Activated CD4-positive, alpha-beta T cell treated with anti-CD3 and anti-CD28 coated beads, Interleukin-10, Interleukin-2, amounts not matched to agents 100 ng/mL and 50 ng/mL, durations not matched to agents 16 hours and 8 hours (primary cell): ENCODE measurements at regions not wholly inside any gene's neighbourhood (a gene's known extent, or its start where the extent isn't known, plus 50 kb on each side); places are given as distances from the start of the nearest gene placed in this dataset.

Experiments used
- DNase-seq: peaks from one replicate; pipeline ENCODE4 v3.0.0-alpha.2; 2020

DNA sequence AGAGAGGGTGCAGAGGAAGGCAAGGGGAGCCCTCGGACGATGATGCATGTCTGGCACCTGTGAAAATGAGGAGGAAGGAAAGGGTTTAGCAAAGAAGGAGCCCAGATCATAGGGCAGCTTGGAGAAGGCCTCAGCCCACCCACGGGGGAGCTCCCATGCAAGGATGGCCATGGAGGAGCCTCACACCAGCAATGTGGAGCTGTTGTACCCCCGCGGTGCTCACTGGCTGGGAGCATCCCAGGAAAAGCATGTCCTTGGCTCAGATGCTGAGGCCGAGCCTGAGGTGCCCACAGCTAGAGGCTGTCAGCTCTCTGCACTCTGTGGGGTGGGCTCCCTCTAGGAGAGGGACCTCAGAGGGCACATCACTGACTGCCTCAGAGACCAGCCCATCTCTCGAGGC lies 622.6 kb downstream of the AACS start:
- DNase-seq: no peak

GRCh38 chr12:125688223-125688622 lies 623.0 kb downstream of the AACS start:
- no peak for DNase-seq

DNA sequence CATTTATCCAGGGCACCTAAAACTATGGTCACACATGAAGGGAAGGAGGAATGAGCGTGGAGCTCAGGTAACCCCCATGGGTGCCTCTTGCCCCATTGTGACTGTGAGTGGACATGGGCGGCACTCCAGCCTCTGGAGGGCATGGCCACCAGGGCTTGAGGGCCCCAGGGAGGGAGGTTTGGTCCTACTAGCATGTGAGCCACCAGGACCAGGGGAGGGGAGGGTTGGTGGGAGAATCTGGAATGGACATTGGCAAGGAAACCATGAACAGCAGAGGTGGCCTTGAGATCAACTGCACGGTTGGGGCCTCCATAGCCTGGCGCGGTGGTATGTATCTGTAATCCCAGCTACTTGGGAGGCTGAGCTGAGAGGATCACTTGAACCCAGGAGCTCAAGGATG lies 623.6 kb downstream of the AACS start:
- no peak for DNase-seq

DNA sequence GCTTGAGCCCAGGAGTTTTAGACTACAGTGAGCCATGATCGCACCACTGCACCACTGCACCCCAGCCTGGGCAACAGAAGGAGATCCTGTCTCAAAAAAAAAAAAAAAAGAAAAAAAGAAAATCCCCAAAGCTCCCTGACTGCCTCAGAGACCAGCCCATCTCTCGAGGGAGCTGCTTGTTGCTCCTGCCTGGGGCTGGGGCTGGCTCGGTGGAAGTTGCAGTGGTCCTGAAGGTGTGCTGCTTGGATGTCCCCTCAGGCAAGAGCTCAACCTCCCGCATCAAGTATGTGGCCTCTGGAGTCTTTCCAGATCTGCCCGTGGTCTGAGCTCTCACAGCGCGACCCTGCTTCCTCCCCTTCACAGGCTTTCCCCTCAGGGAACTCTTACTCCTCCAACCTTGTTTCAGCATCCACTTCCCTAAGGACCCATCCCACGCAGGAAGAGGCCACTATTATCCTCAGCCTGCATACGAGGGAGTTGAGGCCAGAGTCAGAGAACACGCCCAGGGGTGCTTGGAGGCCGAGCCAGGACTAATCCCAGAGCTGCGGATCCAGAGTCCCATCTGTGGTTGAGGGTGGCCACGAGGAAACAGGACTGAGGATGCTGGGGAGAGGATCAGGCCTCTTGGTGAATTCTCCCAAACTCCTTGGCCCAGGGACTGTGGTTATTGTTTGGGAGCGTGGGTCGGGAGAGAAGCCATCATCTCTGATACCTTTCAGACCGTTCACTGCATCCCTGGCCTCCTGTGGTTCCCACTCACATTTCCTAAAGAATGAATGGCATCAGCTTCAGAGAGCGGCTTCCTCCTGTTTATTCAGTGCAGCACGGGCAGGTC lies 624.6 kb downstream of the AACS start:
- DNase-seq: no peak

DNA sequence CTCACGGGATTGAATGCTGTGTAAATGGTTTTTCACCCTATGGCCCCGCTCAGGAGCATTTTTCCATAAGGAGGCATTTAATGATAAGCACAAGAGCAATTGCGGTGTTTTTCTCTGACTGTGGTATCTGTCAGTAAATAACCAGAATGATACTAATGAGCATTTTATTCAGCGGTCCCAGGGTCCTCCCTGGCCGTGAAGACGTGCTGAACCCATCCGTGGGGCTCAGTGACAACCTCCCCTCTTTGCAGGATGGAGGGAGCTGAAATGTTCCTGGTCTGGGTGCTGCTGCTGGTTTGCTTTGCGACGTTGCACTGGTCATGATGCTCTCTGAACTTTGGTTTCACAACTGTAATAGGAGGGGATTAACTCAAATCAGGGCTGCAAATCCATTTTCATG lies 625.6 kb downstream of the AACS start:
- DNase-seq: no peak

DNA sequence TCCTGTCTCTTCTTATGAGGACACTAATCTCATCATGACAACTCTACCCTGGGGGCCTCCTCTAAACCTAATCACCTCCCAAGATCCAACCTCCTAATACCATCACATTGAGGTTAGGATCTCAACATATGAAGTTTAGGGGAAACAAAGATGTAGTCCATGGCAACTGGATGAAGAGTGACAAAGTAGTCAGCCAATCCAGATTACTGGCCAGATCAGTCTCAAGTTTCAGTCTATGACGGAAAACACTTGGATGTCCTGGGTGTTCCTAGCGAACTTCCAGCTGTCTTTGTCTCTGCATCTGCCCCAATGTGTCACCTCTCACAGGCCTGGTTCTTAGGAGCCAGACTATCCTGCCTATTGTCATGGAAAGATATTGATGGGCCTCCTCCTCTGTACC lies 630.8 kb downstream of the AACS start:
- DNase-seq: no peak

DNA sequence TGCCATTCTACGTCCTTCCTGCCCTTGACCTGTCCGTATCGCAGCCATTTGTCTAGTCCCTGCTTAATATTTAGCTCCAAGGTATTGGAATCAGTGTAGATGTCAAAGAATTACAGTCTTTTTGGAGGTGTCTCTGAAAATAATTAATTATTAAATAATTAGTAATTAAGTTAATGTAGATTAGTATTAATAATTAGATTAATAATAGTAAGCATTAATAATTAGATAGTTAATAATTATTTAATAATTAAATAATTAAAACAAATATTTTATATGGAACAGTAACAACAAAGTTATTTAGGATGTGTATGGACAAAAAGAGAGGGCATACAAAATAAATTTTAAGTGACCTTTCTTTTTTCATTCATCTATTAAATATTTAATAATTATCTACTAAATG lies 639.6 kb downstream of the AACS start:
- DNase-seq: no peak

- no peak for DNase-seq
These were observed 655.7 kb downstream of the AACS start for GRCh38 chr12:125720961-125721360.

- peak; percentile 2 for DNase-seq
These were observed 668.9 kb downstream of the AACS start for GRCh38 chr12:125734137-125734536.

- no peak for DNase-seq
These were observed 673.0 kb downstream of the AACS start for GRCh38 chr12:125738211-125738610.

DNA sequence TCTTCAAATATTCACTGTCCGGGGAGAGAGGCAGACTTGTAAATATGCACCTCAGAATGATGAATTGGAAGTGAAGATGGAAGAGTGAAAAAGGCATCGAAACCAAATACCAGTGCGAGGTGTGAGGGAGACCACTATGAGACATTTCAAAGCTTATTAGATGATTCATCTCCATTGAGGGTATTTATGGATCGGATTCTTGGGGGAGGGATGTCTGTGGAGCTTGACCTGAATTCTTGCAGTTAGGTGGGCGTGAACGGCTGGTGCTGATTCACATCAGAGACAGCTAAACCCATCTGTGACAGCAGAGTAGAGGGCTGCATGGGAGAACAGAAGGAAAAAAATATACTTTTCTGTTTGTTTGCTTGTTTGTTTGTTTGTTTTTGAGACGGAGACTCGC lies 677.2 kb downstream of the AACS start:
- no peak for DNase-seq

DNA sequence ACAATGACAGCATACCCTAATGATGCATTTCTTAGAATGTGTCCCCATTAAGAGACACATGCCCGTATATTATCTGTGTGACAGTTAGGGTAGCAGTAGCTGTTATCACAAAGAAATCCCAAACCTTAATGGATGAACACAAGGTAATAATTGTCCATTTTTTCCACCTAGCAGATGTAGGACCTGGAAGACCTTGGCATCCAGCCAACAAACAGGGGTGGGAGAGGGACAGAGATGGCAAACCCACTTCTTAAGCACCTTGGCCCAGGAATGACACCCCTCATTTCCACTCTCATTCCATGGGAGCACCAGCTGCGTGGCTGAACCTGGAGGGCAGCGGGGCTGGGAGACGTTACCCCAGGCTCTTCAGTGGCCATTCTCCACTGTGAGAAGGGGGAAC lies 679.0 kb downstream of the AACS start:
- DNase-seq: no peak

- DNase-seq: no peak
These were observed 690.3 kb downstream of the AACS start for GRCh38 chr12:125755512-125755911.

GRCh38 chr12:125766091-125766490 lies 700.9 kb downstream of the AACS start:
- DNase-seq: no peak

DNA sequence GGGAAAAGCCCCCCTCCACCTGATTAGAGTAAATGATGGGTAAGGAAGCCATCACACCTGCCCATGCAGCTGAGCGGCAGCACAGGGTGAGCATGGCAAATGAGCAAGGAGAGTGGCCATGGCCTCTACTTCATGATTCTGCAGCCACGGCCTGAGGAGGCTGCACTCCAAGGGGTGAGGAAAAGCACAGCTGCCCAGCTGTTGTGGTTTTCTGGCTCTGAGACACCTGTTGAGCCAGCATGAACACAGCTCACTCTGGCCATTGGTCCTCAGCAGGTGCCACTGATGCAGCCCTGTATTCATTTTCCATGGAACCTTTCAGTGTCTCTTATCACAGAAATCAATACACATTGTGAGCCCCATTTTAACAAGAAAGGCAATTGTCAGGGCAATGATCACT lies 707.2 kb downstream of the AACS start:
- DNase-seq: no peak

DNA sequence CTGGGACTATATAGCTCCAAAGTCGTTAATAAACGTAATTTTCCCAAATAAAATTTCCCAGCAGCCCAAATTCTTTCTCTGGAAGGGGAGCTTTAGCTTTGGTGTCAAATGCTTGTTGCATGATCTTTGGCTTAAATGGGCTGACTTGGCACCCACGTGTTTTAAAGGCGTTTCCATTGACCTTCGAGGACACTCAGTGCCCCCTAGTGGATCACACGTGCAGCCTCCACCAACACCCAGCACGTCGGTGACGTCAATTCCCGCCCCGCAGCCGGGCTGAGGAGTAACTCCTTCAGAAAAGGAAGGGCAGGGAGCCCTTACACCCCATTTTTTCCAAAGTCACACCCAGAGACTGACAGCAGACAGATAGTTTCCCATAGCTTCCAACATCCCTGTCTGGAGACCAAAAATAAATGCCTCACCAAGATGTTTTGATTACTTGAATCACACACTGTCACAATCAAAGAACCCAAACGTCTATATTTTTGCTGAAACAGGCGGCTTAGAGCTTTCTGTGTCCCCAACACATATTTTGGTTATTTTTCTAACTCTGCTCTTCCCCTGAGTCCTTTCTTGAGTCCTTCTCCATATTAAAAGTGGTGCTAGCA lies 707.9 kb downstream of the AACS start:
- peak; percentile 54 for DNase-seq

DNA sequence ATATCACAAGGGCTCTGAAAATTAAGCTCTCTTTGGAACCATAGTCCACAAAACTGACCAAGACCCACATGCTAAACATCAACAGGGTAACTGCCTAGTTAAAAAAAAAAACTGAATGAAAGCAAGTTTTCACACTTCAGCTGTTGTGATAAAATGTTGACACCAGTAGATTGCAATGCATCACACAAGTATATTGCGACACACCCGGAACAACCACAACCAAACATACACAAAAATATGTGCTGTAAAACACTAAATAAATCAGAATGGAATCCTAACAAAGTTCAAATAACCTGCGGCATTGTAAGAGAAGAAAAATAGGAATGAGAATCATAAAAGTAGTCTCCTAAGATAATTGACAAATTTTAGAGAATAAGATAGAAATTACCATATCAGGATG lies 710.3 kb downstream of the AACS start:
- DNase-seq: no peak

- DNase-seq: no peak
These were observed 711.0 kb downstream of the AACS start for GRCh38 chr12:125776212-125776611.

DNA sequence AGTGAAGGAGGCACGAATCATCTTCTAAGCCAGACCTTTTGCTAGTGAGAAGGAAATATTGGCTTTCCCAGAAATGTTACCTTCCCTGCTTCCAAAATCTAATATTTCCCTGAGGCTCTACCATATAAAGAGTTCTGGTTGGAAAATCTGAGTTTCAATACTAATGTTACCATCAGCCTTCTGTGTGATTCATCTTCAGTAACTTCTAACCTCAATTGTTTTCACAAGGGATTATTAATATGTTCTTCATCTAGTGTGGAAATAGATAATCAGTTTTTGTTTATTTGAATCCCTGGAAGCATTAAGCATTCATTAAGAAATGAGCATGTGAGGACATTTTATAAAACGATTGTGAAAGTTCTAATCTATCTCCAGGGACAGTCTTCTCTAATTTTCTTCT lies 720.9 kb downstream of the AACS start:
- DNase-seq: no peak

DNA sequence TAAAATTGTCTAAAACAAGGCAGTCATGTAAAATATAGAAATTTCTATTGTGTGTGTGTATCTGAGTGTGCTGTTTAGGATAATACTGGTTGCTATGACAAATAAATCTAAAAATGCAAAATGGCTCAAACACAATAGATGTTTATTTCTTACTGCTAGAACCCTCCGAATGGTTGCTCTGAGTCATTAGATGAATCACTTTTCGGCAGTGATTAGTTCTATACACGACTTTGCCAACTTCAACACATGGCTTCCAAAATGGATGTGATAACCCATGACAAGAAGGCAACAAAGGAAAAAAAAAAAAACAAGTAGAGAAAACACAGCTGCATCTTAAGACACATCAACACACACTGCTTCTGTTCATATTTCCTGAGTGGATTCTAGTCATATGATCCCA lies 729.2 kb downstream of the AACS start:
- DNase-seq: no peak

- no peak for DNase-seq
These were observed 732.4 kb downstream of the AACS start for GRCh38 chr12:125797421-125798175.

- DNase-seq: no peak
These were observed 739.4 kb downstream of the AACS start for GRCh38 chr12:125804660-125805059.

DNA sequence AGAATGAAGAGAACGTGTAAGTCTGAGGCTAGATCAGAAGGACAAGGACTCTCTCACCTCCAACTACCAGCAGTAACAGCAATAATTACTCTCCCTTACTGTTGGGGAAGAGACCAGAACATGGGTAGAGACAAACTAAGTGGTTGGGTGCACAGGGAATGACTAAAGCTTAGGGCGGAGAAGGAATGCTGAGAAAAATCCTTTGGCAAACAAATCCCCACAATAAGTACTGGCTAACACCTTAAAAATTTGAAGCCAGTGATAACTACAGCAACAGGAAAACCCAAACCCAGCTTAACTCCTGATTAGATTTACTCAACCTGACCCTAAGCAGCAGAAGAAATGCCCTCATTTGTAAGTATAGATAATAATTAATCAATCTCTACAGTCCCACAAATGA lies 759.0 kb downstream of the AACS start:
- DNase-seq: no peak

GRCh38 chr12:125835852-125836251 lies 770.6 kb downstream of the AACS start:
- no peak for DNase-seq
